Inflammatory macrophage treated with lipopolysaccharide for 4 hours (primary cell): ENCODE measurements at regions not wholly inside any gene's neighbourhood (a gene's known extent, or its start where the extent isn't known, plus 50 kb on each side); places are given as distances from the start of the nearest gene placed in this dataset.
"Not testable (repeated sequence)": the region's sequence is repeated elsewhere in the genome, so short reads cannot be mapped to it uniquely, and the experiment has no call there.

ENCODE experiments used
- DNase-seq: peaks from one replicate; pipeline ENCODE4 v3.0.0-alpha.2; 2020

DNA sequence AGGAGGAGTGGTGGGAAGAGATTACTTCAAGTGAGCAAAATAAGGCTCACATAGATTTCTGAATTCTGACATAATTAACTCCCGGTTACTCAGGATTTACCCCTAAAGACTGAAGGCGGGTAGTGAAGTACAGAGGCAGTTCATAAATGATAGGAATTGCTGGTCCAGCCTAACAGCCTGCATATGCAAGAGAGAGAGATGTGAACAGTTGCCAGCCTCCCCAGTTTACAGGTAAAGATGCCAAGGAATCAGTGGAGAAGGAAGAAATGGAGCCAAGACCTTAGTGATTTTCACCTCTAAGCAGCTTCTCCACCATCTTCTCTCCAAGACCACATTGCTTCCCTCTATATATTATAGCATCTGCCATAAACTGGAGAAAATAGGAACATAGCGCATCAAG is 91.8 kb upstream of the THUMPD2 start:
- DNase-seq = no peak

DNA sequence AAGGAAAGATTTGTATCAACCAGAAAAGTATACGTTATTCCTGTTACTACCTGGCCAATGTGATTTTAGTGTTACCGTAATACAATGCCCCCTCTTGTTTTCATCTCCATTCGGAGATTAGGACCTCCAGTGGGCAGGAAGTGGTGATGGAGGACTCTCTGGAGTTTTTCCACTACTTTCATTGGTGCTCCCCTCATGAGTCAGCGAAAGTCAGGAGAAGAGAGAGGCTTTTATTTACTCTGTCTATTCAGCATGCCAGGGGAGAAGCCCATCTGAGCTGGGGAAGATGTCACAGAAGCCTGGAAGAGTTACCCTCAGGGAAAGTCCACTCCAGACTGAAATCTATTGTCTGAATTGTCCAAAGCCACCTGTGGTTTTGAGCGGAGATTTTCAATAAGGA is 88.2 kb upstream of the THUMPD2 start:
- no peak for DNase-seq

DNA sequence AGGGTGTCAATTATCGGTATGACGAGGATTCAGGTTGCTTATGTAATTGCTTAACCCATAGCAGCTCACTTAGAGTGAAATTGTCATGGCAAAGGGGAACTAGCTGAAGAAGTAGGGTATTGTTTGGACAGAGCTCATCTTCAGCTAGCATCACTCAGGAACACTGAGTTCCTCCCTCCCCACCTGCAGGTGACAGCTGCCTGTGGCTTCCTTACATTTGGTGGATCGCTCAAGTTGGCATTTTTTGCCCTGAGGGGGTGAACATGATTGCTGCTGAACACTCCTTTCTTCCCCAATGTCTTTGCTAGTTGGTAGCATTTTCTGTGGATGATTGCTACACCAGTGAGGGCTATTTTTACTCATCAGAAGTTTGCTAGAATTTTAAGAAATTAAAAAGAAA is 86.7 kb upstream of the THUMPD2 start:
- DNase-seq = no peak

DNA sequence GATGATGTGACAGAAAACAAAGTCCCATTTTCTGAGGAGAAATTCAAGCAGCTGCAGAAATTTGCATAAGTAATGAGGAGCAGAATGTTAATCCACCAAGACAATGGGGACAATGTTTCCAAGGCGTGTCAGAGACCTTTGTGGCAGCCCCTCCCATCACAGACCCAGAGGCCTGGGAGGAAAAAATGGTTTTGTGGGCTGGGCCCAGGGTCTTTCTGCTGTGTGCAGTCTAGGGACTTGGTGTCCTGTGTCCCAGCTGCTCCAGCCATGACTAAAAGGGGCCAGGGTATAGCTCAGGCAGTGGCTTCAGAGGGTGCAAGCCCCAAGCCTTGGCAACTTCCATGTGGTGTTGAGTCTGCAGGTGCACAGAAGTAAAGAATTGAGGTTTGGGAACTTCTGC is 84.6 kb upstream of the THUMPD2 start:
- DNase-seq = not testable (repeated sequence)

DNA sequence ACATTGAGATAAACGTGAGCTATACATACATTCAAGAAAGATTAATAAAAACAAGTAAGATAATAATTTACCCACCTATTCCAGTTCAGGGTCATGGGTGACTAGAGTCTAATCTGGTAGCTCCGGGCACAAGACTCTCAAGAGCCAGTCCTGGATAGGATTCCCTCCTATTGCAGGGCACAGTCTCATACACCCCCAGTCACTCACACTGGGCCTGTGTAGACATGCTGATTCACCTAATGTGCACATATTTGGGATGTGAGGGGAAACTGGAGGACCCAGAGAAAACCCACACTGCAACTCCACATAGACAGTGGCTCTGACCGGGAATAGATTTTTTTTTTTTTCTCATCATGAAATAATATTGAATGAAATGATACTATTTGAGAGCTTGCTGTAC is 81.5 kb upstream of the THUMPD2 start:
- no peak for DNase-seq

DNA sequence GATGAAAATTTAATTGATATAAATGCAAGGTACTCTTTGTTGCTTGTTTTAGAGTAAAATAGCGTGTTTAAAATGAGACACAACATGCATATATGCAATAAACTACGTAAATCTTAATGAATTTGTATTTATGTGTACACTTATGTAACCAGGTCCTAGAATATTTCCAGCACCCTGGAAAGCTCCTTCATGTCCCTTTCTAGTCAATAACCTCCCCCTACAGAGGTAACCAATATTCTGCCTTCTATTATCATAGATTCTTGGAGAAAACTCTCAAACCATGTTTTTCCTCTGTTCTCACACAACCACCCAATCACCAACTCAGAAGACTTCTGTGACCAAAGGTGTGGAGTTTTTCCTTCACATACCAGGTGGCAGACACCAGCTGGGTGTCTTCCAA is 79.6 kb upstream of the THUMPD2 start:
- DNase-seq = no peak

DNA sequence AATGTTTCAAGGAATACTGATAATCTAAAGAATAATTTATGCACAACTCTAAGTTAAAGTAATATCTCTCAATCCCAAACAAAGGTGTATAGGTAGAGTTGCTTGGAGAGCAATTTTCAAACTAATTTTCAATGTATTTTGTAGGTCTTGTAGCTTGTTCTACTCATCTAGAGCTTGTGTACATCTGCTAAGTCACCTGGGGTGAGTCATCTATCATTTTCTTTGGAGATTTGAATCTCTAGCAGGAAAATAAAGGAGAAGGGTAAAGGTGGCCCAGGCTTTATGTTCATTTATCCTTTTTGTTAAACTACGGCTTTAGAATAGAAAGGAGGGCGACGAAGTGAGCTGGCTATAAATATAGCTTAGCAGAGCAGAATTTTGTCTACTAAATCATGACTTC is 76.8 kb upstream of the THUMPD2 start:
- DNase-seq = no peak

DNA sequence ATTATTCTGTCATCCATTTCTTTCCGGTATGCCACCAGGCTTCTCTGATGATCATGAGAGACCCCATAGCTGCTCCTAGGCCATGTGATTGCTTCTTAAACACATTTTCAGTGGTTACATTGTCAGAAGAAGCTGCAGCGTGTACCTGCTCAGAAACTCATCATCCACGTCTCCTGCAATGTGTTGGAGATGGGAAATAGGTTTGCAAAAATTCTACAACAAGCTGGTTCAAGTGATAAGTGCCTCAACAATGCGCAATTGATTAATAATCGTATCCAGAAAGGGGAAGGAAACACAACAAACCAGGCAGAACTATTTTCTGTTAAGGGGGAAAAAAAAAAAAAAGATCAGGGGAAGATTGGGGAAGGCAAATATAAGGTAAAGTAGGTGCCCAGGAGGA is 75.7 kb upstream of the THUMPD2 start:
- no peak for DNase-seq

DNA sequence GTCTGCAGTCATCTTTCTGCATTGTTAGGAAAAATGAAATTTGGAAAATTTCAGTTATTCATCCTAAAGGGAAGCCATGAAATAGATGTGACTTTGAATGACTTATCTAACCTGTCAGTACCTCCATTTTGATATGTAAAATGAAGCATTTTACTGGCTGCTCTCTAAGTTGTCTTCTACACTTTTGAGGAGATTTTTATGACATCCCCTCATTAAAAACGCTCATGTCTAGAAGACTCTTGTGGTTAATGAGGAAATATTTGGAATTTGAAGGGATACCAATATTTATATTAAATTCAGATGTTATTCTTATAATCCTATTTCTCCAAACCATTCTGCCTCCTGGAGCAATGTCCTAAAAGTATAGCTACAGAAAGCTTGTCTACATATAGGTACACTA is 73.8 kb upstream of the THUMPD2 start:
- DNase-seq = no peak

DNA sequence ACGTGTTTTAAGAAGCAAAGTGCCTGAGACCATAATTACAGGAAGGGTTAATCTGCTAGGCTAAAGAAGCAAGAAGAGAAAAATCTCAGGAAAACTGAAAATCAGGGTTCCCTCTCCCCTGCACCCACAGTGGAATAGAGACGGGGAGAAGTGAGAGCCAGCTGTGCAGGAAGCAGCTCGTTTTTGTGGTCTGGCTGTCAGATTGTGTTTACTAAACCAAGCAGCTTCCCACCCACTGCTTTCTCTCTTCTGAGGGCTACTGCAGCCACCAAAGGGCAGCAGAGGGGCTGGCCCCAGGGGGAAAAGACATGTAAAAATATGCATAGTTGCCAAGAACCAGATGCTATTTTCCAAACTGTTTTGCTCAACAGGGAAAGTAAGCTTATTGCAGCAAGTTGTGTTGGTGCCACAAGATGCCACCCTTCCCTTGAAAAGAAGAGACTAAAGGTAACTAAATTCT is 72.6 kb upstream of the THUMPD2 start:
- peak; percentile 31 for DNase-seq

DNA sequence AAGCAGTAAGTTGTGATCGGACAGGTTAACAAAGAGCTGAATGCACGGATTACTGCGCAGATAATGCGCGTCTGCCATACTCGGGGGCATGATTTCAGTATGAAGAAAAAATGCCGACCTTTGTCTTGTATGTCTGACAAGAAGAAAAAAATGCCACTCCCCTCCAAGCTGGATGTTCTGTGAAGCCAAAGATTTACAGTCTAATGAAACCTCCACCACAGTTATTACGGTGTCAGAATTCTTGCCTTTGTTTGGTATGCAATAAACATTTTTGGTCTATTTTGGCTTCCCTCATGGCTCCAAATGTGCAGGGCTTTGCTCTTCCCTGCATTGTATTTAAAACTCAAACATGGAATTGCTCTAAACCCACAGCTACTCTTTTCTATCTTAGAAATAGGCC is 72.2 kb upstream of the THUMPD2 start:
- DNase-seq = no peak

DNA sequence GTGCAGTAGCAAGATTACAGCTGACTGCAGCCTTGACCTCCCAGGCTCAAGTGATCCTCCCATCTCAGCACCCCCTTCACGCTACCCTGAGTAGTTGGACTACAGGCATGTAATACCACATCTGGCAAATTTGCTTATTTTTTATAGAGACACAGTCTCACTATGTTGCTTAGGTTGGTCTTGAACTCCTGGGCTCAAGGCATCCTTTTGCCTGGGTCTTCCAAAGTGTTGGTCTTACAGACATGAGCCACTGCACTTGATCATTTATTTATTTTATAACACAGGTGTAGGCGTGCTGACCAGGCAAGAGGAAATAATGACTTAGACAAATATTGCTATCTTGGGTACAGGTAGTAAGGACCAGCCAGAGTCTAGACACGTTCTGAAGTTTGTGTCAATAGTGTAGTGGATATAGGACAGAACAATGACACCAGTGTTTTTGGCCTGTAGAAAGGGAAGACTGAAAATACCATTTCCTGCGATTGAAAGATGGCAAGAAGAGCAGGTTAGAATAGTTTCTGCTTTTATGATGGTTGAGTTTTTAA is 71.0 kb upstream of the THUMPD2 start:
- no peak for DNase-seq

DNA sequence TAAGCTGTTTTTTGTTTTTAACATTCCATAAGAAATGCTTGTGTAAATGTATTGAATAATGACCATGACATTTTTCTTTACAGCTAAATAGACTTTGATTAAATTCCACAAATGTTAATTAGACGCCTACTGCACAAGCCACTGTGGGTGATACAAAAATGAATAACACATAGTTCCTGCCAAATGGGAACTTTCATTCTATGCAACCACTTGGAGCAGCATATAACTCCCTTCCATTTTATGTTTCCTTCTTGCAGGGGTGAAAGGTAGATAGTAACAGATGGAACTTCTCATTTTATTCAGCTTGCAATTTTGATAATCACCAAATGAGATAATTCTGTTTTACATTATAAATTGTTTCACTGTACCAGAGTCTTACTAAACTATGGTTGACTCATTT is 70.0 kb upstream of the THUMPD2 start:
- DNase-seq = no peak

DNA sequence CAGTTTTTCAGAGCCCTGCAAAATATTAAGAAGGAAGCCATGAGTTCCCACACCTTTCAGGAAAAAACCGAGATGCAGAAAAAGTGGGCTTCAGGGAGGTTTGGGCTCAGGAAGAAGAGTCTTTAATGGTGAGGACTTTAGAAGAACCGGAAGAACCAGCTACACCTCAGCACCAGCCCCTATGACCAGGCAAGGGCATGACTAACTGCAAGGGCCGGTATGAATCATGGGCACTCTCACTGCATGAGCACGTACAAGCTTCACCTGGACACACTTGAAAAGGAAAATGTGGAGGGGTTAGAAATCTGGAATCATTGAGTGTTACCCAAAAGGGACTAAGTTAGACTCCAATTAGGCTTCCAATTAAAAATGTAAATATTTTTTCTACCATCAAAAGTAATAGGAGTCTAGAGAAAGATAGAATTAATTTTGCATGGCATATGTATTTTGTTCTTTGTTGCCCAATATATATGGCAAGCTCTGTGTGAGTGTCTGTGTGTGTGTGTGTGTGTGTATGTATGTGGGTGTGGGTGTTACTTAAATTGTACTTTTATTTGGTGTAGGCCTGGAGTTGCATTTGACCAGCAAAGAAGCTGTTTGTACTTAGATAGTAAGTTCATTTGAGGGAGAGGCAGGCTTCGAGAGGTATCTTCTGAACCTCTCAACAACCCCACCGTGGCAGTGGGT is 66.5 kb upstream of the THUMPD2 start:
- no peak for DNase-seq

DNA sequence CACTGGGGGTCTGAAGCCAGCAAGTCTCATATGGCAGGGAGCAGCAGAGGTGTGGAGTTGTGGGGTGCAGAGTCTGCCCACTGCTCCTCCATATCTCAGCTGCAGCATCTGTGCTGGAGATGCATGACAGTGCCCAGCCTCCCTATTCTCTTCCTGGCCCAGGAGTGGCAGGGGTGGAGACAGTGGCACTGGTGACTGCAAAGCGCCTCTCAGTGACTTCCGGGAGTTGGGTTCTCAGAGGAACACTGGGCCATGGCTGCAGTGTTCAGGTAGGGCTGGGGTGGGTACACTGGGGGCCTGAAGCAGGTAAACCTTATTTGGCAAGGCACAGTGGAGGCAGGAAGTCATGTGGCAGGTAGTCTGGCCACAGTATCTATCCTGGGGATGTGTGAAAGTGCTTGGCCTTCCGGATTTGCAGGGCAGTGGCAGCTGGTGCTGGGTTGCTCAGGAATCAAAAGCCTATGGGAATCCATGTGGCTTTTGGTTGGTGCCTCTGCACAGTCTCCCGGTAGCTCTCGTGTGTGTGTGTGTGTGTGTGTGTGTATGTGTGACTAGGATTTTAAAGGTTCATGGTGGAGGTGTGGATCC is 60.3 kb upstream of the THUMPD2 start:
- no peak for DNase-seq

DNA sequence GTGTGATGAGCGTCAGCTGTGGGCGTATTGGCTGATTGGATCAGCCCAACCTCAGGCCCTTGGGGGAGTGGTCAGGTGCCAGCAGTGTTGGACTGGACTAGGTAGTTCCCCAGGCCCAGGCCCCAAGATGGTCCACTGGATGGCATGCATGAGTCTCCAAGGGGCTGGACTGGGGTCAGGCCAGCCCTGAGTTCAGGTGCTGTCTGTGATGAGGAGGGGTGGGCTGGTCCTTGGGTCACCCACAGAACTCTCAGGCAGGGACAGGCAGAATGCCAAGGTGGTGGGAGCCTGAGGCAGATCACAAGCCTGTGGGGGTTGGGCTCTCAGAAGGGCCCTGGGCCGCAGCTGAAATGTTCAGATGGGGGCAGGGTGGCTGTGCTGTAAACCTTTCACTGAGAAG is 59.5 kb upstream of the THUMPD2 start:
- no peak for DNase-seq

DNA sequence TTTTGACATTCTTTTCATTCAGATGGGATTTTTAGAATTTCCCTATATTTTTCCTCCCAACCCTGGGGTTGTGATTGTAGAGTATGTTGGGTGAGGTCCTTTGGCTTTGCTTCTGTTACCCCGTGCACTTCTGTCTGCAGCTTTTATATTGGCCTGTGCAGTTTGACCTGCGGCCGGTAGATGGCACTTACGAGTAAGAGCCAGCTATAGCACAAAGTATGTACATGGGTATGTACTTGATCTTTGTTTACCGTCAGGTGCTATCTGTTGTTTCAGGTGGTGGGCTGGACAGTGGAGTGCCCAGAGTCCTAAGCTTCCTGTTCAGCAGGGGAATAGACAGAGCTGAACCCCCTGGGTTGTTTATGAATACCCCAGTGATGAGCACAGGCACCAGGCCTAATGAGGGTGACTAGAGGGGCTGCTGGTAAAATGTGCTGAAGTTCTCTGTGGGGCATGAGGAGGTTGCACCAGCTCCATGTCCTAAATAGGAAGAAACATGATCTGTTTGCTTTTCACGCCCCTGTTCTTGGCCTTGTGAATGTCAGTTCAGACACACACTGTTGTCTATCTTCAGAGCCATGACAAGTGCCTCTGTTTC is 58.9 kb upstream of the THUMPD2 start:
- no peak for DNase-seq

DNA sequence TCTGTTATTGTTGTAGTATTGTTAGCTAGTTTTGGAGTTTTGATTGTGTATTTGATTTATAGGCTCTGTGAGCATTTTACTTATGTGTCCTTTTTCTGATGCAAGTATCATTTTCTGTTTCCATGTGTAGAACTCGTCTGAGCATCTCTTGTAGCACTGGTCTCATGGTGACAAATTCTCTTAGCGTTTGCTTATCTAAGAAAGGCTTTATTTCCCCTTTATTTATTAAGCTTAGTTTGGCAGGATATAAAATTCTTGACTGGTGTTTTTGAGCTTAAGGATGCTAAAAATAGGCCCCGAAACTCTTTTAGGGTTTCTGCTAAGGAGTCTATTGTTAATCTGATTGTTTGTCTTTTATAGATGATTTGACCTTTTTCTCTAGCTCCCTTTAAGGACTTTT is 57.6 kb upstream of the THUMPD2 start:
- DNase-seq = no peak

DNA sequence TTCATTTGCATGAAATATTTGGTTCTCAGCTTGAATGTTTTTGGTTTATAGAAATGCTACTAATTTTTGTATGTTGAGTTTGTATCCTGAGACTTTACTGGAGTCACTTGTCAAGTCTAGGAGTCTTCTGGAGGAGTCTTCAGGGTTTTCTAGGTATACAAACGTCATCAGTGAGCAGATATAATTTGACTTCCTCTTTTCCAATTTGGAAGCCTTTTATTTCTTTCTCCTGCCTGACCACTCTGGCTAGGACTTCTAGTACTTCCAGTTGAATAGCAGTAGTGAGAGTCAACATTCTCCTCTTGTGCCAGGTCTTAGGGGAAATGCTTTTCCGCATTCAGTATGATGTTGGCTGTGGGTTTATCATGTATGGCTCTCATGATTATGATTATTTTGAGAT is 55.4 kb upstream of the THUMPD2 start:
- DNase-seq = no peak

DNA sequence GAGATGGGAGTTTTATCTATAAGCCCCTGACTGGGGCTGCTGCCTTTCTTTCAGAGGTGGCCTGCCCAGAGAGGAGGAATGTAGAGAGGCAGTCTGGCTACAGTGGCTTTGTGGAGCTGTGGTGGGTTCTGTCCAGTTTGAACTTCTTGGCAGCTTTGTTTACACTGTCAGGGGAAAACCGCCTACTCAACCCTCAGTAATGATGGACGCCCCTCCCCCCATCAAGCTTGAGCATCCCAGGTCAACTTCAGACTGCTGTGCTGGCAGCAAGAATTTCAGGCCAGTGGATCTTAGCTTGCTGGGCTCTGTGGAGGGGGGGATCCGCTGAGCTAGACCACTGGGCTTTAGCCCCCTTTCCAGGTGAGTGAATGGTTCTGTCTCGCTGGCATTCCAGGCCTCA is 51.6 kb upstream of the THUMPD2 start:
- not testable (repeated sequence) for DNase-seq
